Neutrophil (primary cell): ENCODE measurements at regions not wholly inside any gene's neighbourhood (a gene's known extent, or its start where the extent isn't known, plus 50 kb on each side); places are given as distances from the start of the nearest gene placed in this dataset.

ENCODE experiments used
- H3K27ac ChIP-seq: fragments of 200-600 bp; sonication (generic); 2 replicates; pipeline ENCODE4 v1.5.1; 2016; ENCODE audit warnings: mild to moderate bottlenecking, moderate library complexity
- H3K27me3 ChIP-seq: fragments of 200-600 bp; sonication (generic); 2 replicates; pipeline ENCODE4 v1.6.0; 2016; ENCODE audit warnings: mild to moderate bottlenecking
- H3K36me3 ChIP-seq: fragments of 200-600 bp; sonication (generic); 2 replicates; pipeline ENCODE4 v1.5.1; 2017
- H3K4me1 ChIP-seq, 2 experiments: fragments of 200-600 bp in 1 of 2; sonication (generic) in 1 of 2; 1 replicate in 1 of 2; 2 replicates in 1 of 2; pipeline versions ENCODE4 v1.5.1 to v1.6.1; 2013 to 2016; ENCODE audit warnings: low read depth in 1 of 2, low read length in 1 of 2, mild to moderate bottlenecking in 1 of 2, moderate library complexity in 1 of 2; ENCODE audit not compliant: control insufficient read depth in 1 of 2, insufficient read depth in 1 of 2
- H3K4me3 ChIP-seq, 2 experiments: fragments of 200-600 bp in 1 of 2; sonication (generic) in 1 of 2; 1 replicate in 1 of 2; 2 replicates in 1 of 2; pipeline ENCODE4 v1.5.1; 2013 to 2016; ENCODE audit warnings: low read depth in 1 of 2, low read length in 1 of 2, mild to moderate bottlenecking in 1 of 2, moderate library complexity in 1 of 2
- H3K9me3 ChIP-seq: fragments of 200-600 bp; sonication (generic); 2 replicates; pipeline ENCODE4 v1.5.1; 2016
- CTCF ChIP-seq: fragments of 200-600 bp; sonication (generic); IDR thresholded peaks from 2 replicates; pipeline ENCODE4 v1.5.1; 2016; ENCODE audit warnings: antibody characterized with exemption

DNA sequence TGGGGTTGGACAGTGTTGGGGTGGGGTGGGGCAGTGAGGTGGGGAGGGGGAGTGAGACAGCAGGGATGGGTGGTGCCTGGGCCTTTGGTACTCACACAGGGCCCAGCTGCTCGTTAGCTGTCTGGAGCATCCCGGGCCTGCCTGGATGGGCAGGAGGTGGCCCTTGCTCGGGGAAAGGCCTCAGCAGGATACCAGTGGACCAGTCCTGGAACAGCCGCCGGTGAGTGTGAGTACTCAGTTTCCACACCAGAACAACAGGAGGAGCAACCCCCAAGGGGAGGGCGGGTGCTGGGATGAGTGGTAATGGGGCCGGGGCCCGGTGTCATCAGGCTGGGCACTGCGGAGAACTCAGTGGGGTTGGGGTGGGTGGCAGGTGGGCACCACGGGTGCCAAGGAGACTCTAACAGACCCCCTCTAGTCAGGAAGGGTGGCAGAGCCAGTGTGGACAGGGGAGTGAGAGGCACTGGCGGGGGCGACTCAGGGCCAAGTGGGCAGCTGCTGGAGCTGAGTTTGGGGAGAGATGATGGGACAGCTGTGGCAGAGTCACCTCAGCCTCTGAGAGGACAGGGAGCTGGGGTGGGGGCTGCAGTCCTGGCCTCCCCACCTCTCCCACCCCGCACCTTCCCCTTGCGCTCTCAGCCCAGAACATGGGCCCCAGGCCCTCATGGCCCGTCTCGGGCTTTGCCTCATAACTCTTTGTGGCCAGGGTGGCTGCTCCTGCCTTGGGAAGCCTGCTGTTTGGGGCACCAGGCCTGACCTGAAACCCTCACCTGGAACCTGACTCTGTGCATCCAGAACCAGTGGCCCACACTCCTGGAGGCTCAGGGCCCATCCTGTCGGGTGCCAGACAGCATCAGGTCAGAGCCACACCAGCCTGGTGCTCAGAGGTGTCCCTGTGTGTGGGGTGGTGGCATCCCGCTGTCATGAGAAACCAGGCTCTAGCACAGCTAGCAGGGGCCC lies 52.1 kb upstream of the PRR23E start:
- H3K27me3 ChIP-seq = peaks cover 25% of the 10 kb centered on the region
- no peaks in the 10 kb centered on the region for H3K4me1 ChIP-seq
- H3K9me3 ChIP-seq = no peaks in the 10 kb centered on the region
- TF ChIP-seq CTCF = no peak
- H3K36me3 ChIP-seq = no peaks in the 10 kb centered on the region
- H3K27ac ChIP-seq = no peak overlapping the region
- no peak overlapping the region for H3K4me3 ChIP-seq

DNA sequence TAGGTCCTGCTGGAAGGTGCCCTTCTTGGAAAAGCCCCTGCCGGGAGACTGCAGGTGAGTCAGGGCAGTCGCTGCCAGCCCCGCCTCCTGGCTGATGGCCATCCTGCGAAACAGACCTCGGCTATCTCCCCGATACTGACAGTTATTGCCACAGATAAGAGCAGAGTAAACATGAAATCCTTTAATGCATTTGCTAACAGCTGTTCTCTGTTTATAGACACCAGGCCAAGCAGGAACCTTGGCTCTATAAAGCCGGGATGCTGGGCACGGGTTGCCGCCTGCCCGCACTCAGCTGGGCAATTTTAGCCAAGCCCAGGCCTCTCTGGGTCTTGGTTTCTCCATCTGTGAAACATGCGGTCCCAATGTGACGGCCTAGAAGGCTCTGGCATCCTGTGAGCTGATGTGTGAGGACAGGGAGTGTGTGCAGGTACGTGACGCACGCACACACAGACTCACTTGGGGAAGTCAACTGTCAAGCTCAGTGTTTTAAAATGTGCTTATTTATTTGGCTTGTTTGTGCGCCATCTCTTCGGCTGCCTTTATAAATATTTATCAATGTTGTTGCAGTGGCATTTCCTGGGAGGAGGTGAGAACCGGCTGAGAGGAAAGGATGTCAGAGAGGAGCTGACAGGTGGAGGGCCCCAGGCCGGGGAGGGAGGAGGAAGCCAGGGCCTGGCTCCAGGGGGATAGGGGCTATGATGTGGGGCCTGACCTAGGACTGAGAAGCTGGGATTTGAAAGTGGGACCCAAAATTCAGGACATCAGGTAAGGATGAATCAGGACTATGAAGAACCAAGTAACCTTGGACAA lies 50.8 kb upstream of the PRR23E start:
- Histone ChIP-seq H3K36me3 (no peaks in the 10 kb centered on the region), H3K9me3 (no peaks in the 10 kb centered on the region), H3K4me3 (no peak overlapping the region), H3K27me3 (peaks cover 12% of the 10 kb centered on the region), H3K27ac (no peak overlapping the region), H3K4me1 (no peaks in the 10 kb centered on the region)
- no peak for TF ChIP-seq CTCF
